HEK293 (cell line): ENCODE measurements at regions not wholly inside any gene's neighbourhood (a gene's known extent, or its start where the extent isn't known, plus 50 kb on each side); places are given as distances from the start of the nearest gene placed in this dataset.

Source experiments
- CTCF ChIA-PET: fragments of 350-600 bp; formaldehyde crosslinking; extraction: SDS; loops from one replicate; lab custom pipeline; 2021; ENCODE audit warnings: antibody characterized with exemption; lab: Yijun Ruan, JAX
- POLR2A ChIA-PET: fragments of 300-600 bp; formaldehyde crosslinking; extraction: SDS; loops from one replicate; lab custom pipeline; 2020; ENCODE audit warnings: antibody characterized with exemption, inconsistent platforms; lab: Yijun Ruan, JAX
- H3K27ac ChIP-seq: fragments of 200-500 bp; sonication (Bioruptor generic); 2 replicates; pipeline ENCODE4 v1.5.1; 2014; ENCODE audit warnings: low read depth, low read length, control low read depth, inconsistent platforms; ENCODE audit errors: extremely low read depth
- H3K36me3 ChIP-seq, 2 experiments: fragments of 200-500 bp in 1 of 2; sonication (Bioruptor generic) in 1 of 2; 1 replicate in 1 of 2; 2 replicates in 1 of 2; pipeline ENCODE4 v1.5.1; 2014 to 2017; ENCODE audit warnings: inconsistent platforms in 2 of 2, low read length in 2 of 2; ENCODE audit not compliant: control insufficient read depth in 2 of 2, insufficient read depth in 1 of 2
- H3K4me1 ChIP-seq: fragments of 200-500 bp; sonication (Bioruptor generic); 2 replicates; pipeline ENCODE4 v1.5.1; 2014; ENCODE audit warnings: mild to moderate bottlenecking, low read length, inconsistent platforms; ENCODE audit not compliant: control insufficient read depth, insufficient read depth
- H3K4me3 ChIP-seq: 2 replicates; pipeline ENCODE4 v1.5.1; 2011; ENCODE audit warnings: low read depth, mild to moderate bottlenecking, control low read depth, low read length, moderate library complexity
- H3K9me3 ChIP-seq: fragments of 200-500 bp; sonication (Bioruptor generic); 2 replicates; pipeline ENCODE4 v1.5.1; 2014; ENCODE audit warnings: low read depth, low read length, inconsistent platforms; ENCODE audit not compliant: control insufficient read depth, insufficient read depth
- FEZF1 ChIP-seq: fragments of 450-650 bp; formaldehyde crosslinking; IDR thresholded peaks from 2 replicates; pipeline ENCODE4 v1.5.1; 2016; ENCODE audit warnings: missing biosample characterization, missing genetic modification characterization
- GLIS1 ChIP-seq: fragments of 450-650 bp; formaldehyde crosslinking; IDR thresholded peaks from 2 replicates; pipeline ENCODE4 v1.5.1; 2016; ENCODE audit warnings: missing biosample characterization, missing genetic modification characterization
- KLF9 ChIP-seq: fragments of 450-650 bp; formaldehyde crosslinking; IDR thresholded peaks from 2 replicates; pipeline ENCODE4 v1.5.1; 2016; ENCODE audit warnings: missing biosample characterization, missing genetic modification characterization, low read depth
- ZBTB1 ChIP-seq: fragments of 450-650 bp; formaldehyde crosslinking; IDR thresholded peaks from 2 replicates; pipeline ENCODE4 v1.5.1; 2016; ENCODE audit warnings: missing biosample characterization, missing genetic modification characterization
- ZBTB11 ChIP-seq: fragments of 450-650 bp; formaldehyde crosslinking; conservative IDR thresholded peaks from 2 replicates; pipeline ENCODE4 v1.5.1; 2016; ENCODE audit warnings: low read depth, missing biosample characterization, missing genetic modification characterization
- ZBTB21 ChIP-seq: fragments of 450-650 bp; formaldehyde crosslinking; IDR thresholded peaks from 2 replicates; pipeline ENCODE4 v1.5.1; 2017; ENCODE audit warnings: missing biosample characterization, missing genetic modification characterization
- ZNF121 ChIP-seq: fragments of 450-650 bp; formaldehyde crosslinking; IDR thresholded peaks from 2 replicates; pipeline ENCODE4 v1.5.1; 2016; ENCODE audit warnings: missing biosample characterization, missing genetic modification characterization
- ZNF138 ChIP-seq: fragments of 450-650 bp; formaldehyde crosslinking; IDR thresholded peaks from 2 replicates; pipeline ENCODE4 v1.5.1; 2016; ENCODE audit warnings: missing biosample characterization, missing genetic modification characterization, borderline replicate concordance
- ZNF157 ChIP-seq: fragments of 450-650 bp; formaldehyde crosslinking; IDR thresholded peaks from 2 replicates; pipeline ENCODE4 v1.5.1; 2016; ENCODE audit warnings: missing biosample characterization, missing genetic modification characterization
- ZNF202 ChIP-seq: fragments of 450-650 bp; formaldehyde crosslinking; IDR thresholded peaks from 2 replicates; pipeline ENCODE4 v1.5.1; 2016; ENCODE audit warnings: missing biosample characterization, missing genetic modification characterization, borderline replicate concordance
- ZNF350 ChIP-seq: fragments of 450-650 bp; formaldehyde crosslinking; IDR thresholded peaks from 2 replicates; pipeline ENCODE4 v1.5.0; 2017; ENCODE audit warnings: missing biosample characterization, mild to moderate bottlenecking, missing genetic modification characterization
- ZNF48 ChIP-seq: fragments of 450-650 bp; formaldehyde crosslinking; IDR thresholded peaks from 2 replicates; pipeline ENCODE4 v1.5.1; 2016; ENCODE audit warnings: missing biosample characterization, missing genetic modification characterization
- ZNF521 ChIP-seq: fragments of 450-650 bp; formaldehyde crosslinking; IDR thresholded peaks from 2 replicates; pipeline ENCODE4 v1.5.1; 2017; ENCODE audit warnings: missing biosample characterization, mild to moderate bottlenecking, missing genetic modification characterization
- ZNF544 ChIP-seq: fragments of 450-650 bp; formaldehyde crosslinking; IDR thresholded peaks from 2 replicates; pipeline ENCODE4 v1.5.0; 2017; ENCODE audit warnings: missing biosample characterization, missing genetic modification characterization
- ZSCAN18 ChIP-seq: fragments of 450-650 bp; formaldehyde crosslinking; IDR thresholded peaks from 2 replicates; pipeline ENCODE4 v1.5.1; 2016; ENCODE audit warnings: missing biosample characterization, missing genetic modification characterization
- ZXDB ChIP-seq: fragments of 450-650 bp; formaldehyde crosslinking; IDR thresholded peaks from 2 replicates; pipeline ENCODE4 v1.5.1; 2016; ENCODE audit warnings: missing biosample characterization, missing genetic modification characterization
- TF ChIP-seq, protein P1 (sequence below): fragments of 450-650 bp; formaldehyde crosslinking; IDR thresholded peaks from 2 replicates; pipeline ENCODE4 v1.5.1; 2016; ENCODE audit warnings: missing biosample characterization, missing genetic modification characterization
- TF ChIP-seq, protein P2 (sequence below): fragments of 450-650 bp; formaldehyde crosslinking; IDR thresholded peaks from 2 replicates; pipeline ENCODE4 v1.5.1; 2017; ENCODE audit warnings: missing biosample characterization, missing genetic modification characterization
- TF ChIP-seq, protein P3 (sequence below): fragments of 450-650 bp; IDR thresholded peaks from 2 replicates; pipeline ENCODE4 v1.5.1; 2018; ENCODE audit warnings: missing biosample characterization, mild to moderate bottlenecking, missing genetic modification characterization

DNA sequence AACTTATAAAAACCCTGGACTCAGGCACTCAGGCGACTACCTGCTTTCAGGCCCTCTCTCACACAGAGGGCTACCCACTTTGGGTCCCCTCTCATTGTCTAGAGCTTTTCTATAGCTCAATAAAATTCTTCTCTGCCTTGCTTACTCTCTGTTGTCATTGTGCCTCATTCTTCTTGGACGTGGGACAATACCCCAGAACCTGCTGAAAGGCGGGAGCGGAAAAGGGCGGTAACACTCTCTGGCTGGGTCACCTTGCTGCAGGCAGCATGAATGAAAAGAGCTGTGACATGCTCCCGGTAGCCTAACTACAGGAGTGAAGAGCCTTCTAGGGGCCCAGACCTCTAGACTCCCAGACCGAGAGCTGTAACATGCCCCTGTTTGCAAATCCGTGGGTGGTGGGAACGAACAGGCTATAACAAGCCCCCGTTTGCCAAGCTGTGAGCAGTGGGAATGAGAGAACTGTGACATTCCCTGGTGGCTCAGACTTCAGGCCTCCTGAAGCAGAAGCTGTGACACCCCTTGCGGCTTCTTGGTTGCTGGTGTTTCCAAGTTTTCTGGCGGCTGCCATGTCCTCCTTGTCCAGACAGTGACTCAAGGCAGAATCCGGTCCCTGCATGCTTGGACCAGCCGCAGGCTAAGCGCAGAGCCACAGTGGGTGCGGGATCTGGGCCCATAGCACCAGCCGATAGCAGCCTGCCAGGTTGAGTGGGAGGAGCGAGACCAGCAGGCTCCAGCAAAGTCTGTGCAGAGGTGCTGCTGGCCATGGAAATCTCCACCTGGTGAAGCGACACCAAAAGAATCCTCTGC is 684.6 kb downstream of the ARAP2 start:
- ChIA-PET POLR2A (no interaction called here), CTCF (no interaction called here)
- TF ChIP-seq ZNF121 (tag by site-specific recombination) (no peak), ZSCAN18 (tag by site-specific recombination) (no peak), ZNF521 (tag by site-specific recombination) (no peak), ZBTB11 (no peak), ZNF157 (no peak), FEZF1 (tag by site-specific recombination) (no peak), ZBTB21 (tag by site-specific recombination) (no peak), ZNF350 (no peak), GLIS1 (tag by site-specific recombination) (no peak), ZNF202 (tag by site-specific recombination) (no peak), ZXDB (tag by site-specific recombination) (no peak), ZBTB1 (tag by site-specific recombination) (no peak), ZNF48 (tag by site-specific recombination) (no peak), ZNF138 (tag by site-specific recombination) (no peak), KLF9 (tag by site-specific recombination) (no peak), ZNF544 (tag by site-specific recombination) (no peak)
- TF ChIP-seq, protein P1, sequence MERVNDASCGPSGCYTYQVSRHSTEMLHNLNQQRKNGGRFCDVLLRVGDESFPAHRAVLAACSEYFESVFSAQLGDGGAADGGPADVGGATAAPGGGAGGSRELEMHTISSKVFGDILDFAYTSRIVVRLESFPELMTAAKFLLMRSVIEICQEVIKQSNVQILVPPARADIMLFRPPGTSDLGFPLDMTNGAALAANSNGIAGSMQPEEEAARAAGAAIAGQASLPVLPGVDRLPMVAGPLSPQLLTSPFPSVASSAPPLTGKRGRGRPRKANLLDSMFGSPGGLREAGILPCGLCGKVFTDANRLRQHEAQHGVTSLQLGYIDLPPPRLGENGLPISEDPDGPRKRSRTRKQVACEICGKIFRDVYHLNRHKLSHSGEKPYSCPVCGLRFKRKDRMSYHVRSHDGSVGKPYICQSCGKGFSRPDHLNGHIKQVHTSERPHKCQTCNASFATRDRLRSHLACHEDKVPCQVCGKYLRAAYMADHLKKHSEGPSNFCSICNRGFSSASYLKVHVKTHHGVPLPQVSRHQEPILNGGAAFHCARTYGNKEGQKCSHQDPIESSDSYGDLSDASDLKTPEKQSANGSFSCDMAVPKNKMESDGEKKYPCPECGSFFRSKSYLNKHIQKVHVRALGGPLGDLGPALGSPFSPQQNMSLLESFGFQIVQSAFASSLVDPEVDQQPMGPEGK (tag by site-specific recombination): no peak
- TF ChIP-seq, protein P2, sequence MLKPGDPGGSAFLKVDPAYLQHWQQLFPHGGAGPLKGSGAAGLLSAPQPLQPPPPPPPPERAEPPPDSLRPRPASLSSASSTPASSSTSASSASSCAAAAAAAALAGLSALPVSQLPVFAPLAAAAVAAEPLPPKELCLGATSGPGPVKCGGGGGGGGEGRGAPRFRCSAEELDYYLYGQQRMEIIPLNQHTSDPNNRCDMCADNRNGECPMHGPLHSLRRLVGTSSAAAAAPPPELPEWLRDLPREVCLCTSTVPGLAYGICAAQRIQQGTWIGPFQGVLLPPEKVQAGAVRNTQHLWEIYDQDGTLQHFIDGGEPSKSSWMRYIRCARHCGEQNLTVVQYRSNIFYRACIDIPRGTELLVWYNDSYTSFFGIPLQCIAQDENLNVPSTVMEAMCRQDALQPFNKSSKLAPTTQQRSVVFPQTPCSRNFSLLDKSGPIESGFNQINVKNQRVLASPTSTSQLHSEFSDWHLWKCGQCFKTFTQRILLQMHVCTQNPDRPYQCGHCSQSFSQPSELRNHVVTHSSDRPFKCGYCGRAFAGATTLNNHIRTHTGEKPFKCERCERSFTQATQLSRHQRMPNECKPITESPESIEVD (tag by site-specific recombination): no peak
- TF ChIP-seq, protein P3, sequence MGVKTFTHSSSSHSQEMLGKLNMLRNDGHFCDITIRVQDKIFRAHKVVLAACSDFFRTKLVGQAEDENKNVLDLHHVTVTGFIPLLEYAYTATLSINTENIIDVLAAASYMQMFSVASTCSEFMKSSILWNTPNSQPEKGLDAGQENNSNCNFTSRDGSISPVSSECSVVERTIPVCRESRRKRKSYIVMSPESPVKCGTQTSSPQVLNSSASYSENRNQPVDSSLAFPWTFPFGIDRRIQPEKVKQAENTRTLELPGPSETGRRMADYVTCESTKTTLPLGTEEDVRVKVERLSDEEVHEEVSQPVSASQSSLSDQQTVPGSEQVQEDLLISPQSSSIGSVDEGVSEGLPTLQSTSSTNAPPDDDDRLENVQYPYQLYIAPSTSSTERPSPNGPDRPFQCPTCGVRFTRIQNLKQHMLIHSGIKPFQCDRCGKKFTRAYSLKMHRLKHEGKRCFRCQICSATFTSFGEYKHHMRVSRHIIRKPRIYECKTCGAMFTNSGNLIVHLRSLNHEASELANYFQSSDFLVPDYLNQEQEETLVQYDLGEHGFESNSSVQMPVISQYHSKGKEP (tag by site-specific recombination): no peak
- Histone ChIP-seq H3K36me3 (no peaks in the 10 kb centered on the region), H3K9me3 (no peaks in the 10 kb centered on the region; the same call in 1 of the 2 replicates), H3K4me3 (no peak overlapping the region), H3K27ac (no peak overlapping the region), H3K4me1 (no peaks in the 10 kb centered on the region)
